Ureter (tissue), 1 donor: ENCODE measurements at regions not wholly inside any gene's neighbourhood (a gene's known extent, or its start where the extent isn't known, plus 50 kb on each side); places are given as distances from the start of the nearest gene placed in this dataset.

ENCODE experiments used
- DNase-seq: peaks from one replicate; pipeline ENCODE4 v3.0.0-alpha.2; 2020; ENCODE audit warnings: low spot score
- donor health status: DM: yes; HTN: yes; CAD: no.

DNA sequence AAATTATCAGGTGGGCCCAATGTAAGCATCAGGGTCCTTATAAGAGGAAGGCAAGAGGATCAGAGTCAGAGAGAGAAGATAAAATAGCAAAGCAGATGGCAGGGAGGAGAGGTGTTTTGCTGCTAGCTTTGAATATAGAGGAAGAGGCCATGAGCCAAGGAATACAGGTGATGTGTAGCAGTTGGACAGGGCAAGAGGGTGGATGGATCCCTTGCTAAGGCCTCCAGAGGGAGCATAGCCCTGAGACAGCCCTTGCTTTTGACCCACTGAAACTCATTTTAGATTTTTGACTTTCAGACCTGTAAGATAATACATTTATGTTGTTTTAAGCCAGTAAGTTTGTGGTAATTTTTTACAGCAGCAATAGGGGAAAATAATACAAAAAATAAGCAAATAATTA is 116.6 kb upstream of the PARD3B start:
- DNase-seq, result no peak

GRCh38 chr2:204431529-204431928 is 113.7 kb upstream of the PARD3B start:
- no peak for DNase-seq

GRCh38 chr2:204432196-204432595 is 113.1 kb upstream of the PARD3B start:
- no peak for DNase-seq

DNA sequence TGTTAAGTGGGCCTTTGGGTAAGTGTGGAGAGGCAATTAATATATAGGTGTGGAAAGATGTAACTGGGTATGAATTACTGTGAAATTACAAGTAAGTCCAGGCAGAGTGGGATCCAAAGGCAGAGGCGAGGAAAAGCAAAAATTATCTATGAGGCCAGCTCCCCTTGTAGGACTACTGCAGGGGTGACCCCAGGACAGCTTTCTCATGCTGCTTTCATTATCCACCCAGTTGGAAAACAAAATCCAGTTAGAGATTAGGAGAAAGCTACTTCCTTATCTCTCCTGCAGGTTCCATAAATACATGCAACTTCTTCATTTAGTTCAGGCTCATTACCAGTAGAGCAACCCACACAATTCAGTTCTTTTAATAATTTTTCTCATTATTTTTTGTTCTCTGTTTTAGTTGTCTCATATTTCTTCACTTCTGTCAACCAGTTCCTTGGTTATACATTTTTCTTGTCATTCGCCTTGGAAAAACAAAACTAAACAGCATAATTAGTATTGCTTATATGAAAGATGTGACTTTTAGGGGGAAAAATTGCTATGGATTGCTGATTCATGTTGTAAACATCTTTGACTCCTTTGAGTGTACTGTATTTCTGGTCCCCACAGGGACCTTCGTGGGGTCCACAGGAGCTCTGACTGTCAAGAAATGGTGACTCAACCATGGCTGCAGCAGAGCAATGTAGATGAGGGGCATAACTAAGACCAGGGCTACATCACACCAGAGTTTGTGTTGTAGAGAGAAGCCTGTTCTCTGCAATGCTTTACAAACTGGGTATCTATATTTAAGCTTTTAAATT is 110.4 kb upstream of the PARD3B start:
- DNase-seq, result no peak

DNA sequence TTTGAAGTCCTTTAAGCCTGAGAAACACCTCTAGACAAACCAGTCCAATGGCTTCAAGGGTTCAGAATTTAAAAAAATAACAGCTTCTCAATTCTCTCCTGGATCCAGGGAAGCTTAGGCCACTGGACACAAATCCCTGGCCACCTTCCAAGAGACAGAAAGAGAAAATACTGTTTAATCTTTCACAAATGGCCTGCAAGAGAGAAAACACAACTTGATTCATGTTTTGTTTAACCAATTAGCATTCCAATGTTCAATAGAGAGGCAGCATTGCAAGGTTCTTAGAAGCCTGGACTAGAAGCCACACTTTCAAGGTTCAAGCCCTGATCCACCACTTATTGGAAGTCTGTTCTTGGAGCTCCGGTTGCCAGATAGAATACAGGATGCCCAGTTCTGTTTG is 109.0 kb upstream of the PARD3B start:
- no peak for DNase-seq

- no peak for DNase-seq
Measured at GRCh38 chr2:204437408-204437807, 107.9 kb upstream of the PARD3B start.

GRCh38 chr2:204437815-204438756 is 107.2 kb upstream of the PARD3B start:
- DNase-seq, result no peak

DNA sequence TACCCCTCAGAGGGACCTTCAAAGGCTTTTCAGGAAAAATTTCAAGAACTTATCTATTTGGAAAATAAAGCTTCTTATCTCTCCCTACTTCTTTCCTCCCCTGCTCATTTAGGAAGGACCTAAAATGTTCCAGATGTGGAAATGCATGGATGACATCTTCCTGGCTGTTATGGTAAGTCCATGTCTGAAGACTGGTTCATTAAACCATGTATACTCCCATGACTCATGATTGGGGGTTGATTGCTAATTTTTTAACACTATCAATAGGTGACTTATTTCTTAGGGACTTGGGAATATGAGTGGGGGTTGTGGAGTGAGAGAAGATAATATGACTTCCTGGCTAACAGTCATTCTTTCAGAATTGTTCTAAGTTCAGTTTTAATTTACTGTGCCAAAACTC is 104.0 kb upstream of the PARD3B start:
- DNase-seq, result no peak

DNA sequence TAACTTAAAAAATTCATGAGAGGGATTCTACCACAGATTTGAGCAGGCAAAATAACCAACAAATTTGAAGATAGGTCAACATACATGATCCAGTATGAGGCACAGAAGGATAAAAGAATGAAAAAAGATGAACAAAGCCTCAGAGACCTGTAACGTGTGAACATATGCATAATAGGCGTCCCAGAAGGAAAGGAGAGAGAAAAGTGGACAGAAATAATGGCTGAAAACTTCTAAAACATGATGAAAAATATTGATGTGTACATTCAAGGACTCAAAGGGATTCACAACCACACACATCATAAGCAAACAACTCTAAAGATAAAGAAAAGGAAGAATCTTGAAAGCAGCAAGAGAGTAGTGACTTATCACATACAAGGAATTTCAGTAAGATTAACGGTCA is 100.1 kb upstream of the PARD3B start:
- DNase-seq, result no peak

- no peak for DNase-seq
Measured at GRCh38 chr2:204447722-204448121, 97.6 kb upstream of the PARD3B start.

GRCh38 chr2:204449977-204450376 is 95.3 kb upstream of the PARD3B start:
- no peak for DNase-seq

DNA sequence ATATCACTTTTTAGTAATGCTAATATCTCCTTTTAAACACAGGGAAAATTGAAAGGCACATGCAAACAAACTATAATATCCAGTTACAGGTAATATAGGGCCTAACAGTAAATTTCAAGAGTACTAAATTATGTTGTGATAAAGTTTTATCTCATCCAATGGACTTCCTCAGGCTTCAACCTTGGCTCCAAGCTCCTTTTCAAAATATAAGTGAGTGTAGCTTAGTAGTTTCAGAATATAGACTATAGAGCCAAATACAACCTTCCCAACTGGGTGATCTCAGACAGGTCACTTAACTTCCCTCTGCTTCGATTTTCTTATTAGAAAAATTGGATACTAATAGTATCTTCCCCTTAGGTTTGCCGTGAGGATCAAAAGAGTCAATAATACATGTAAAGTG is 93.5 kb upstream of the PARD3B start:
- no peak for DNase-seq

DNA sequence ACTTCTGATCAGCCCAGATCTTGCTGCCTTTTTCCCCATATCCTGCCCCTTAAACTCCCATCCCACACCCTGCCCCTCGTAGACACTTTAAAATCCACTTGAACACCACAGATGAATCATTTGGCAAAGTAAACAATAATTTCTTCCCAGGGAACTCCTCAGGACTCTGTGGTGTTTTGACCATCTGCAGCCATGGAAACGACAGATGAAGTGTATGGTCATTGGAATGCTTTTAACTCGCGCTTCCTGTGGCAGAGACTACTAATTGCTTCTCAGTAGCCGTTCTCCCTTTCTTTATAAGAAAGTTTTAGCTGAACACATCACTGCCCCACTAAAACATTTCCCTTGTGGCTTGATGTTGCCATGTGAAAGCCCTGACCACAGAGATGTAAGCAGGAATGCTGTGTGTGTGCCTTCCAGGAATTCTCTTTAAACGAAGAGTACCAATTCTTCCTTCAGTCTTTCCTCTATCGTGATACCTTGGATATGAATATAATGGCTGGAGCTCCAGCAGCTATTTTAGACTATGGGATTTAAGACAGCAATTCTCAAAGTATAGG is 92.7 kb upstream of the PARD3B start:
- no peak for DNase-seq

- DNase-seq, result peak; percentile 62
Measured at GRCh38 chr2:204453730-204454167, 91.5 kb upstream of the PARD3B start.

DNA sequence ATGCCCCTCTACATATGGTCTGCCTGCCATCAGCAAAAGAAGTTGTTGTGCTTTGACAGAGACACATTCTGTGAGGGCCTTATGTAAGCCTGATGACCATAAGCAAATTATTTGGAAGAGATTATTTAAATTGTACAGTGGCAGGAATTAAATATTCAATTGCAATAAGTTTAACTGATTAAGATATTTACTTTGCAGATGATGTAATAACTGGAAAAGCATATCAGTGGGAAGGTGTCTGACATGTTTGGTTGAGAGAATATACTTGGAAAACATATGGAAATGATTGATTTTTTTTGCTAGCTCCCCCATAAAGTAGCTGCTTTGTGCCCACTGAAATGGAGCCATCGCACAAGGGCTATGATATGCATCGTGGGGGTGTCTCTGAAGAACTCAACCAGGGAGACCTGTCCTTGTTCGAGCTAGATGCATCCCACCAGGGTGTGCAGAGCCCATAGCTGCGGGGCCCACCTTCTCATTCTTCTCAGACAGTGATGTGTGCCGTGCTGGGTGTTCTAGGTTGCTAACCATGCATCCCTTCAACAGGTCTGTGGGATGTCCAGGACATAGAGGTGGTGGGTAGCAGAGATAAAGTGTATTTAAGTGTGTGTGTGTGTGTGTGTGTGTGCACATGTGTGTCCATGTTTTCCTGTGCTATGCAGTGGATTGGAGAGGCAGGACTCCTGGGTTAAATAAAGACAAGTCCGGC is 90.4 kb upstream of the PARD3B start:
- no peak for DNase-seq

- no peak for DNase-seq
Measured at GRCh38 chr2:204468746-204469429, 76.4 kb upstream of the PARD3B start.

- no peak for DNase-seq
Measured at GRCh38 chr2:204470178-204470620, 75.1 kb upstream of the PARD3B start.

GRCh38 chr2:204470621-204471196 is 74.6 kb upstream of the PARD3B start:
- DNase-seq, result no peak

- DNase-seq, result no peak
Measured at GRCh38 chr2:204472375-204472774, 72.9 kb upstream of the PARD3B start.

- DNase-seq, result no peak
Measured at GRCh38 chr2:204473224-204473623, 72.1 kb upstream of the PARD3B start.

GRCh38 chr2:204475399-204475798 is 69.9 kb upstream of the PARD3B start:
- DNase-seq, result no peak
